CD4-positive, alpha-beta T cell (primary cell): ENCODE measurements at regions not wholly inside any gene's neighbourhood (a gene's known extent, or its start where the extent isn't known, plus 50 kb on each side); places are given as distances from the start of the nearest gene placed in this dataset.
"Not testable (repeated sequence)": the region's sequence is repeated elsewhere in the genome, so short reads cannot be mapped to it uniquely, and the experiment has no call there.

Source experiments
- ATAC-seq: fragments of 200-7000 bp; cut with Tn5 transposase; one replicate; pipeline ENCODE4 v1.10.0; 2022; ENCODE audit warnings: mild to moderate bottlenecking; ENCODE audit not compliant: poor library complexity
- CTCF ChIA-PET: fragments of 350-600 bp; sonication (Branson Sonifier 250); formaldehyde crosslinking; loops from one replicate; lab custom pipeline; 2021; ENCODE audit warnings: antibody characterized with exemption, inconsistent platforms; lab: Charles Lee
- POLR2A ChIA-PET: fragments of 350-600 bp; sonication (Branson Sonifier 250); formaldehyde crosslinking; loops from one replicate; lab custom pipeline; 2021; ENCODE audit warnings: antibody characterized with exemption, inconsistent platforms; lab: Charles Lee
- DNase-seq, 14 experiments: peaks; one replicate each; pipeline ENCODE4 v3.0.0-alpha.2; 2013 to 2020; ENCODE audit warnings: mixed read lengths in 2 of 14
- H3K27ac ChIP-seq, 2 donors: one replicate each; pipeline versions ENCODE4 v1.5.1 to v1.7.0; 2013; ENCODE audit warnings: low read length in 2 of 2, low read depth in 1 of 2, mild to moderate bottlenecking in 1 of 2
- H3K27me3 ChIP-seq, 2 experiments: 1 replicate in 1 of 2; 2 replicates in 1 of 2; pipeline versions ENCODE4 v1.6.1 to v1.7.0; 2013; ENCODE audit warnings: low read length in 2 of 2, control low read depth in 1 of 2, mild to moderate bottlenecking in 1 of 2, moderate library complexity in 1 of 2; ENCODE audit not compliant: insufficient read depth in 2 of 2, control insufficient read depth in 1 of 2
- H3K36me3 ChIP-seq: one replicate; pipeline ENCODE4 v1.6.1; 2013; ENCODE audit warnings: low read length, control low read depth; ENCODE audit not compliant: insufficient read depth
- H3K4me1 ChIP-seq: one replicate; pipeline ENCODE4 v1.6.1; 2013; ENCODE audit warnings: low read length, control low read depth; ENCODE audit not compliant: insufficient read depth
- H3K4me3 ChIP-seq: one replicate; pipeline ENCODE4 v1.5.1; 2013; ENCODE audit warnings: mild to moderate bottlenecking, low read length, moderate library complexity
- H3K9me3 ChIP-seq, 2 experiments: 1 replicate in 1 of 2; 2 replicates in 1 of 2; pipeline versions ENCODE4 v1.6.1 to v1.7.0; 2013; ENCODE audit warnings: low read length in 2 of 2, mild to moderate bottlenecking in 2 of 2, control low read depth in 1 of 2, moderate library complexity in 1 of 2; ENCODE audit not compliant: control insufficient read depth in 1 of 2, insufficient read depth in 1 of 2
- H3K27ac Mint-ChIP-seq: one replicate; pipeline ENCODE4 v1.8.0; 2020; ENCODE audit warnings: mixed read lengths
- H3K27me3 Mint-ChIP-seq: one replicate; pipeline ENCODE4 v1.8.0; 2021; ENCODE audit warnings: mixed read lengths
- H3K36me3 Mint-ChIP-seq: one replicate; pipeline ENCODE4 v1.8.0; 2021; ENCODE audit warnings: low read depth, mixed read lengths
- H3K4me1 Mint-ChIP-seq: one replicate; pipeline ENCODE4 v1.8.0; 2021; ENCODE audit warnings: low read depth, mixed read lengths
- H3K4me3 Mint-ChIP-seq: one replicate; pipeline ENCODE4 v1.8.0; 2020; ENCODE audit warnings: mild to moderate bottlenecking, mixed read lengths
- H3K9me3 Mint-ChIP-seq: one replicate; pipeline ENCODE4 v1.8.0; 2020; ENCODE audit warnings: mixed read lengths
- CTCF ChIP-seq: fragments of 200-600 bp; IDR thresholded peaks from one replicate; pipeline ENCODE4 v1.8.0; 2022; ENCODE audit warnings: antibody characterized with exemption, mild to moderate bottlenecking
- intact Hi-C, 2 experiments: fragments of 100-400 bp; cut with DNase I in 1 of 2; cut with micrococcal nuclease in 1 of 2; formaldehyde crosslinking; loops; one replicate each; pipeline versions ENCODE4 v1.15.1 to v1.9.0; 2023 to 2025; cut with DNase I, micrococcal nuclease

- DNase-seq, H3K27ac Mint-ChIP-seq, H3K36me3 ChIP-seq, H3K27me3 Mint-ChIP-seq, H3K4me1 ChIP-seq, H3K4me3 Mint-ChIP-seq, H3K27me3 ChIP-seq, POLR2A ChIA-PET, H3K4me3 ChIP-seq, H3K9me3 Mint-ChIP-seq, H3K4me1 Mint-ChIP-seq, CTCF ChIA-PET, H3K36me3 Mint-ChIP-seq, H3K9me3 ChIP-seq, H3K27ac ChIP-seq, ATAC-seq, intact Hi-C loops: not testable (repeated sequence)
Observed at GRCh38 chr6:58097251-58097650, 779.8 kb downstream of the PRIM2 start.

GRCh38 chr6:58113960-58114359, 796.5 kb downstream of the PRIM2 start:
- H3K36me3 ChIP-seq = no peaks in the 10 kb centered on the region
- ATAC-seq = no peak
- POLR2A ChIA-PET = interaction anchor here (0.6 kb wide), 1 partner anchor 1410 kb away, joined by 3 read pairs; no protein-coding TSS in a partner anchor
- Mint-ChIP-seq H3K27ac (no peak overlapping the region), H3K4me3 (no peak overlapping the region), H3K4me1 (no peaks in the 10 kb centered on the region), H3K27me3 (no peaks in the 10 kb centered on the region), H3K36me3 (no peaks in the 10 kb centered on the region), H3K9me3 (no peaks in the 10 kb centered on the region)
- no peak for DNase-seq
- TF ChIP-seq CTCF = no peak
- no peak overlapping the region for H3K4me3 ChIP-seq
- H3K4me1 ChIP-seq = no peaks in the 10 kb centered on the region
- H3K27ac ChIP-seq = no peak overlapping the region
- CTCF ChIA-PET = no interaction called here
- no peaks in the 10 kb centered on the region for H3K9me3 ChIP-seq
- no peaks in the 10 kb centered on the region for H3K27me3 ChIP-seq
- intact Hi-C loops = no loop called here

GRCh38 chr6:58117162-58117561, 799.7 kb downstream of the PRIM2 start:
- DNase-seq, H3K27ac Mint-ChIP-seq, H3K4me1 ChIP-seq, H3K4me3 ChIP-seq, ATAC-seq, H3K9me3 ChIP-seq, CTCF ChIA-PET, H3K4me3 Mint-ChIP-seq, H3K27ac ChIP-seq, H3K27me3 ChIP-seq, intact Hi-C loops, H3K9me3 Mint-ChIP-seq, POLR2A ChIA-PET, H3K4me1 Mint-ChIP-seq, H3K27me3 Mint-ChIP-seq, H3K36me3 ChIP-seq, H3K36me3 Mint-ChIP-seq: not testable (repeated sequence)

- H3K4me3 ChIP-seq, H3K4me1 ChIP-seq, H3K9me3 ChIP-seq, H3K27ac ChIP-seq, H3K9me3 Mint-ChIP-seq, H3K27me3 ChIP-seq, H3K4me1 Mint-ChIP-seq, CTCF ChIA-PET, ATAC-seq, H3K36me3 Mint-ChIP-seq, H3K27me3 Mint-ChIP-seq, POLR2A ChIA-PET, DNase-seq, H3K27ac Mint-ChIP-seq, H3K36me3 ChIP-seq, H3K4me3 Mint-ChIP-seq, intact Hi-C loops: not testable (repeated sequence)
Observed at GRCh38 chr6:58121616-58122015, 804.2 kb downstream of the PRIM2 start.

GRCh38 chr6:58123770-58124169, 806.3 kb downstream of the PRIM2 start:
- H3K27ac ChIP-seq, H3K27ac Mint-ChIP-seq, CTCF ChIA-PET, H3K4me1 ChIP-seq, POLR2A ChIA-PET, intact Hi-C loops, H3K36me3 ChIP-seq, DNase-seq, H3K4me3 ChIP-seq, H3K9me3 ChIP-seq, H3K36me3 Mint-ChIP-seq, H3K4me1 Mint-ChIP-seq, H3K4me3 Mint-ChIP-seq, ATAC-seq, H3K9me3 Mint-ChIP-seq, H3K27me3 ChIP-seq, H3K27me3 Mint-ChIP-seq: not testable (repeated sequence)

DNA sequence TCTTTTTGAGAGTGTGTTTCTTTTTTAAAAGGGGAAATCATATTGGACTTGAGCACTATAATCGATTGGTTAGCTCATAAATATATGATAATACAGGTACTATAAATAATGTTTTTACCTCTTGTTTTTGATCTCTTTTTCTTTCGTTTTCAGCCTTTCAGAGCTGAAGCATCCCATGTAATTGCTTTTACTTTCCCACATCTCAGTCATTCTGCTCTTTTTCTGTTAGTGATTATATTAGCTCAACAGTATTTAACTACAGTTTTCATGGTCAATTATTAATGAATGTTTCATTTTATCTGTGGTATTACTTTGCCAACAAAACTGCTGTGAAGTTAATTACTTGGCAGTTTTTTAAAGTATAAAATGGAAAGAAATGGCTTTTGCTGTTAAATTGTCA, 811.1 kb downstream of the PRIM2 start:
- H3K9me3 Mint-ChIP-seq, ATAC-seq, CTCF ChIA-PET, DNase-seq, H3K4me1 Mint-ChIP-seq, H3K4me1 ChIP-seq, H3K9me3 ChIP-seq, H3K27ac ChIP-seq, intact Hi-C loops, H3K27me3 ChIP-seq, H3K27me3 Mint-ChIP-seq, H3K27ac Mint-ChIP-seq, H3K4me3 Mint-ChIP-seq, POLR2A ChIA-PET, H3K36me3 Mint-ChIP-seq, H3K36me3 ChIP-seq, H3K4me3 ChIP-seq: not testable (repeated sequence)

- H3K4me3 ChIP-seq, POLR2A ChIA-PET, H3K9me3 ChIP-seq, H3K4me1 ChIP-seq, H3K4me3 Mint-ChIP-seq, DNase-seq, intact Hi-C loops, H3K27ac ChIP-seq, H3K36me3 Mint-ChIP-seq, ATAC-seq, H3K27me3 Mint-ChIP-seq, CTCF ChIA-PET, H3K27me3 ChIP-seq, H3K36me3 ChIP-seq, H3K27ac Mint-ChIP-seq, H3K4me1 Mint-ChIP-seq, H3K9me3 Mint-ChIP-seq: not testable (repeated sequence)
Observed at GRCh38 chr6:58129098-58129497, 811.7 kb downstream of the PRIM2 start.
